Astrocyte (in vitro differentiated cells and primary cell): ENCODE measurements at regions not wholly inside any gene's neighbourhood (a gene's known extent, or its start where the extent isn't known, plus 50 kb on each side); places are given as distances from the start of the nearest gene placed in this dataset.

Source experiments
- CTCF ChIP-seq: IDR thresholded peaks from 2 replicates; pipeline ENCODE4 v1.5.1; 2011; ENCODE audit warnings: low read depth, mild to moderate bottlenecking, inconsistent platforms, low read length, moderate library complexity; ENCODE audit not compliant: insufficient read depth
- EZH2 ChIP-seq: IDR thresholded peaks from 2 replicates; pipeline ENCODE4 v1.6.1; 2012; ENCODE audit warnings: mild to moderate bottlenecking, low read length, inconsistent platforms; ENCODE audit not compliant: insufficient read depth

DNA sequence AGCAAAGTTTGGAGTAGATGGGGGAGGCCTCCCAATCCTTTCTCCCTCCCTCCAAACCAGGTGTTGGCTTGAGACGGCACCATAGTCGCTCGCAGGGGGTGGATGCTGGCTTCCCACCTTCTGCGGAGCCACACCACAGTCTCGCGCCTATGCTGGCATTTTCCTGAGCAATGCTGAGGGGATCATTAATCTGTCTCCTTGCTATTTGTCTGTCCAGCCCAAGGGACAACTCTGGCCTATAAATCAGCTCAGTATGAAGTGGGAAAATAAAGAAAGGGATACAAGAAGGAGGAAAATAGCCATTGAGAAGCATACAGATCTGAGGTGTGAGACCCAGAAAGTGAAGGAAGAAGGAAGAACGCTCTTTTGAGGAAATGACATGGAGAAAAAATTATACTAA, 53.5 kb upstream of the CADM1 start:
- no peak for TF ChIP-seq CTCF
- no peak for TF ChIP-seq EZH2
